SK-N-SH (cell line): ENCODE measurements at regions not wholly inside any gene's neighbourhood (a gene's known extent, or its start where the extent isn't known, plus 50 kb on each side); places are given as distances from the start of the nearest gene placed in this dataset.
"Not testable (repeated sequence)": the region's sequence is repeated elsewhere in the genome, so short reads cannot be mapped to it uniquely, and the experiment has no call there.

ENCODE experiments used
- CTCF ChIA-PET: fragments of 300-600, 350-600 bp; formaldehyde crosslinking; extraction: SDS; loops from one replicate; lab custom pipeline; 2021; lab: Yijun Ruan, JAX
- POLR2A ChIA-PET: fragments of 350-600 bp; sonication (Branson Sonifier 250); formaldehyde crosslinking; extraction: SDS; loops from one replicate; lab custom pipeline; 2020; ENCODE audit warnings: antibody characterized with exemption, inconsistent platforms; lab: Yijun Ruan, JAX
- DNase-seq: peaks from one replicate; pipeline ENCODE4 v3.0.0; 2012
- H2AFZ ChIP-seq: fragments of 200-600 bp; sonication (generic); 2 replicates; pipeline ENCODE4 v1.8.1; 2016; ENCODE audit warnings: antibody characterized with exemption, mild to moderate bottlenecking, low read depth
- H3F3A ChIP-seq: fragments of 200-600 bp; sonication (generic); replicated peaks from 2 replicates; pipeline ENCODE3; 2016; ENCODE audit warnings: antibody characterized with exemption, mild to moderate bottlenecking; ENCODE audit not compliant: insufficient read depth
- H3K27ac ChIP-seq, 2 experiments: fragments of 200-500 bp in 1 of 2; fragments of 200-600 bp in 1 of 2; sonication (Bioruptor generic) in 1 of 2; sonication (generic), shearing (Covaris generic) in 1 of 2; 2 replicates each; pipeline versions ENCODE4 v1.5.1 to v1.6.1; 2014 to 2016; ENCODE audit warnings: low read depth in 2 of 2, inconsistent platforms in 1 of 2, low read length in 1 of 2, mild to moderate bottlenecking in 1 of 2, mixed read lengths in 1 of 2
- H3K27me3 ChIP-seq: fragments of 200-600 bp; sonication (generic), shearing (Covaris generic); 2 replicates; pipeline ENCODE4 v1.6.1; 2016; ENCODE audit warnings: mixed run types; ENCODE audit not compliant: insufficient read depth
- H3K36me3 ChIP-seq, 2 experiments: fragments of 200-500 bp in 1 of 2; fragments of 200-600 bp in 1 of 2; sonication (Bioruptor generic) in 1 of 2; sonication (generic) in 1 of 2; replicated peaks in 1 of 2; 2 replicates each; pipeline versions ENCODE3 to v1.5.1; 2014 to 2016; ENCODE audit warnings: low read length in 1 of 2, mild to moderate bottlenecking in 1 of 2; ENCODE audit not compliant: insufficient read depth in 2 of 2, control insufficient read depth in 1 of 2
- H3K4me1 ChIP-seq, 2 experiments: fragments of 200-500 bp in 1 of 2; fragments of 200-600 bp in 1 of 2; sonication (Bioruptor generic) in 1 of 2; sonication (generic), shearing (Covaris generic) in 1 of 2; 2 replicates each; pipeline versions ENCODE4 v1.5.1 to v1.6.1; 2014 to 2016; ENCODE audit warnings: low read depth in 1 of 2, low read length in 1 of 2, mixed run types in 1 of 2; ENCODE audit not compliant: insufficient read depth in 2 of 2, control insufficient read depth in 1 of 2
- H3K4me2 ChIP-seq: fragments of 200-600 bp; sonication (generic), shearing (Covaris generic); 2 replicates; pipeline ENCODE4 v1.6.1; 2017; ENCODE audit warnings: mixed run types
- H3K4me3 ChIP-seq, 2 experiments: fragments of 200-500 bp in 1 of 2; fragments of 200-600 bp in 1 of 2; sonication (Bioruptor generic) in 1 of 2; sonication (generic), shearing (Covaris generic) in 1 of 2; 2 replicates each; pipeline versions ENCODE4 v1.5.1 to v1.8.1; 2014 to 2016; ENCODE audit warnings: low read depth in 2 of 2, inconsistent platforms in 1 of 2, low read length in 1 of 2, mild to moderate bottlenecking in 1 of 2, mixed read lengths in 1 of 2, moderate library complexity in 1 of 2
- H3K79me2 ChIP-seq: fragments of 200-600 bp; sonication (generic); 2 replicates; pipeline ENCODE4 v1.8.1; 2017; ENCODE audit warnings: mild to moderate bottlenecking; ENCODE audit not compliant: insufficient read depth
- H3K9ac ChIP-seq: fragments of 200-600 bp; sonication (generic); 2 replicates; pipeline ENCODE4 v1.6.1; 2017; ENCODE audit warnings: mixed run types
- H3K9me2 ChIP-seq: fragments of 200-600 bp; sonication (generic); 2 replicates; pipeline ENCODE4 v1.6.1; 2017; ENCODE audit warnings: mixed run types
- H3K9me3 ChIP-seq: fragments of 200-600 bp; sonication (generic); 2 replicates; pipeline ENCODE4 v1.6.1; 2017; ENCODE audit warnings: mixed run types, mild to moderate bottlenecking, moderate library complexity
- H4K20me1 ChIP-seq: fragments of 200-600 bp; sonication (generic); 2 replicates; pipeline ENCODE4 v1.6.1; 2017; ENCODE audit warnings: mild to moderate bottlenecking, mixed run types; ENCODE audit not compliant: insufficient read depth
- CHD2 ChIP-seq: fragments of 150-350 bp; IDR thresholded peaks from 2 replicates; pipeline ENCODE4 v1.6.1; 2018; ENCODE audit warnings: low read length; ENCODE audit not compliant: partially characterized antibody
- CTCF ChIP-seq: fragments of 200-600 bp; sonication (generic); IDR thresholded peaks from 2 replicates; pipeline ENCODE4 v1.6.1; 2017; ENCODE audit warnings: antibody characterized with exemption, mild to moderate bottlenecking, moderate library complexity
- FOSL2 ChIP-seq: IDR thresholded peaks from 2 replicates; pipeline ENCODE4 v1.4.0; 2012; ENCODE audit warnings: low read depth, mild to moderate bottlenecking, moderate library complexity, borderline replicate concordance
- FOXJ3 ChIP-seq: sonication (generic); formaldehyde crosslinking; IDR thresholded peaks from 2 replicates; pipeline ENCODE4 v1.5.1; 2020; ENCODE audit warnings: mild to moderate bottlenecking, missing genetic modification reagents
- FOXM1 ChIP-seq: IDR thresholded peaks from 2 replicates; pipeline ENCODE4 v1.4.0; 2012; ENCODE audit warnings: low read depth, mild to moderate bottlenecking
- IRF3 ChIP-seq: fragments of 150-350 bp; IDR thresholded peaks from 2 replicates; pipeline ENCODE4 v1.6.1; 2016; ENCODE audit warnings: mild to moderate bottlenecking, low read depth, low read length
- JUND ChIP-seq: IDR thresholded peaks from 2 replicates; pipeline ENCODE4 v1.4.0; 2012
- POLR2AphosphoS5 ChIP-seq: IDR thresholded peaks from 2 replicates; pipeline ENCODE4 v1.6.1; 2012; ENCODE audit warnings: low read depth, low read length
- RFX5 ChIP-seq: IDR thresholded peaks from 2 replicates; pipeline ENCODE4 v1.6.1; 2012; ENCODE audit warnings: mild to moderate bottlenecking, improper control_type of control experiment, low read length
- RXRA ChIP-seq: IDR thresholded peaks from 2 replicates; pipeline ENCODE4 v1.4.0; 2012; ENCODE audit warnings: low read depth, mild to moderate bottlenecking, borderline replicate concordance
- TCF12 ChIP-seq: IDR thresholded peaks from 2 replicates; pipeline ENCODE4 v1.4.0; 2012
- ZBTB33 ChIP-seq: IDR thresholded peaks from 2 replicates; pipeline ENCODE4 v1.4.0; 2012; ENCODE audit warnings: low read depth, borderline replicate concordance
- WGBS: methylation state at CpG from one replicate; pipeline ENCODE4 v1.1.6; 2017; ENCODE audit warnings: low lambda C conversion rate; 5-methylcytosine and 5-hydroxymethylcytosine counted together

GRCh38 chr12:90543841-90544240, 411.1 kb downstream of the CCER1 start (continued):
- TF ChIP-seq CTCF: no peak
- TF ChIP-seq, all 33 proteins: peak for 0

GRCh38 chr12:90543374-90543773, 411.6 kb downstream of the CCER1 start:
- Histone ChIP-seq H3K36me3 (no peaks in the 10 kb centered on the region), H3K4me1 (no peaks in the 10 kb centered on the region; a peak in 1 of 4 replicates), H4K20me1 (no peaks in the 10 kb centered on the region), H3K27ac (no peak overlapping the region), H3K4me2 (no peak overlapping the region), H2AFZ (no peak overlapping the region), H3K9me2 (no peaks in the 10 kb centered on the region), H3F3A (no peaks in the 10 kb centered on the region), H3K4me3 (no peak overlapping the region)
- 58% methylated on average over 1 of the region's 1 CpG for WGBS
- DNase-seq: no peak
- CTCF ChIA-PET: no interaction called here
- TF ChIP-seq FOXM1 (no peak), RFX5 (no peak), CHD2 (no peak), RXRA (no peak), IRF3 (no peak), CTCF (no peak), FOSL2 (no peak), POLR2AphosphoS5 (no peak), ZBTB33 (no peak), JUND (no peak), FOXJ3 (CRISPR knock-in tag) (no peak), TCF12 (no peak)
- TF ChIP-seq, all 33 proteins: peak for 0
- H3K79me2 ChIP-seq: no peaks in the 10 kb centered on the region
- H3K9me3 ChIP-seq: no peaks in the 10 kb centered on the region
- POLR2A ChIA-PET: no interaction called here
- H3K27me3 ChIP-seq: no peaks in the 10 kb centered on the region
- no peak overlapping the region for H3K9ac ChIP-seq

- H3K9me2 ChIP-seq, H3K9ac ChIP-seq, H3K4me1 ChIP-seq, DNase-seq, H3K27me3 ChIP-seq, H3K4me2 ChIP-seq, H3K27ac ChIP-seq, POLR2A ChIA-PET, H3K79me2 ChIP-seq, H3F3A ChIP-seq, H3K36me3 ChIP-seq, H3K4me3 ChIP-seq, H3K9me3 ChIP-seq, H2AFZ ChIP-seq, H4K20me1 ChIP-seq, CTCF ChIA-PET: not testable (repeated sequence)
- WGBS: no CpG with 5 or more reads among the region's 1 CpG
Measured at GRCh38 chr12:90542852-90543251, 412.1 kb downstream of the CCER1 start.

- H3K4me2 ChIP-seq, H3K9me2 ChIP-seq, H3K4me3 ChIP-seq, DNase-seq, H3F3A ChIP-seq, H3K79me2 ChIP-seq, H3K9me3 ChIP-seq, H3K27ac ChIP-seq, CTCF ChIA-PET, H3K4me1 ChIP-seq, H2AFZ ChIP-seq, H3K27me3 ChIP-seq, H3K9ac ChIP-seq, H3K36me3 ChIP-seq, POLR2A ChIA-PET, H4K20me1 ChIP-seq: not testable (repeated sequence)
- 17% methylated on average over 1 of the region's 1 CpG for WGBS
Measured at GRCh38 chr12:90533828-90534227, 421.1 kb downstream of the CCER1 start.
